ENCODE measurements at regions not wholly inside any gene's neighbourhood (a gene's known extent, or its start where the extent isn't known, plus 50 kb on each side); places are given as distances from the start of the nearest gene placed in this dataset.

- TF ChIP-seq POLR2A (IDR thresholded peaks at IDR 0.05; ENCODE audit: low read depth, low read length) = no peak
- no peak for TF ChIP-seq POLR2AphosphoS5 (IDR thresholded peaks at IDR 0.05; ENCODE audit: low read depth, low read length)
- TF ChIP-seq TAF1 (IDR thresholded peaks at IDR 0.05; ENCODE audit: low read depth, low read length) = no peak
- no peak for TF ChIP-seq PAX5 (IDR thresholded peaks at IDR 0.05; ENCODE audit: insufficient read depth, low read length, severe bottlenecking)
- TF ChIP-seq SPI1 (IDR thresholded peaks at IDR 0.05; ENCODE audit: low read depth, low read length) = no peak
- no peak for TF ChIP-seq POU2F2 (IDR thresholded peaks at IDR 0.05; ENCODE audit: low read depth, low read length)
Measured at GRCh38 chr10:63066606-63067005, 66.5 kb upstream of the NRBF2 start.
